ENCODE measurements at regions not wholly inside any gene's neighbourhood (a gene's known extent, or its start where the extent isn't known, plus 50 kb on each side); places are given as distances from the start of the nearest gene placed in this dataset.
"Not testable (repeated sequence)": the region's sequence is repeated elsewhere in the genome, so short reads cannot be mapped to it uniquely, and the experiment has no call there.

- not testable (repeated sequence) for TF ChIP-seq CTCF (IDR thresholded peaks at IDR 0.05; ENCODE audit: poor library complexity); EZH2 (IDR thresholded peaks at IDR 0.05; ENCODE audit: borderline replicate concordance)
Observed at GRCh38 chr11:33990131-33990530, 61.4 kb upstream of the CAPRIN1 start.
